SU-DHL-6 (cell line): ENCODE measurements at regions not wholly inside any gene's neighbourhood (a gene's known extent, or its start where the extent isn't known, plus 50 kb on each side); places are given as distances from the start of the nearest gene placed in this dataset.

Source experiments
- EZH2phosphoT487 ChIP-seq: fragments of 200-600 bp; sonication (generic), shearing (Covaris generic); conservative IDR thresholded peaks from 2 replicates; pipeline ENCODE4 v1.6.1; 2018; ENCODE audit warnings: mild to moderate bottlenecking, antibody characterized with exemption, low read length, moderate library complexity, mixed read lengths
- TF ChIP-seq, protein P1 (sequence below): fragments of 200-600 bp; sonication (generic); IDR thresholded peaks from one replicate; pipeline ENCODE4 v1.5.1; 2017; ENCODE audit warnings: antibody characterized with exemption, mild to moderate bottlenecking, low read length, moderate library complexity; ENCODE audit not compliant: insufficient read depth, poor library complexity, severe bottlenecking

DNA sequence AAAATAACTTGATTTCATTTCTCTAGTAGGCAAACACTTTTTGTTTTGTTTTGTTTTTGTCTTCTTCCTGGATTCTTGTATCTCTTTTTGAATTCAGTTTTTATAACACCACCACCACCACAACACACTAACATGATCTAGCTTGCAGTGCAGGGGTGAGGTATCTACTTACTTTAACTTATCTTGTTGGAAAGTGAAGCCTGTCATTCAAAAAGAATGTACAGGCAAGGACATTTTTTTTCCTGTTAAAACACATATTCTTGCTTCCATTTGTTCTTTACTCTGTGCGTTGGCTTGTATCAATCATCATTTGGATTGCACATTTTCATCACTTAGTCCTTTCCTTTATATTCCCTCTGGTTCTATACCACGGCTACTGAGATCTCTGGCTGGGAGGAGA lies 824.2 kb downstream of the PLCL1 start:
- TF ChIP-seq, protein P1, sequence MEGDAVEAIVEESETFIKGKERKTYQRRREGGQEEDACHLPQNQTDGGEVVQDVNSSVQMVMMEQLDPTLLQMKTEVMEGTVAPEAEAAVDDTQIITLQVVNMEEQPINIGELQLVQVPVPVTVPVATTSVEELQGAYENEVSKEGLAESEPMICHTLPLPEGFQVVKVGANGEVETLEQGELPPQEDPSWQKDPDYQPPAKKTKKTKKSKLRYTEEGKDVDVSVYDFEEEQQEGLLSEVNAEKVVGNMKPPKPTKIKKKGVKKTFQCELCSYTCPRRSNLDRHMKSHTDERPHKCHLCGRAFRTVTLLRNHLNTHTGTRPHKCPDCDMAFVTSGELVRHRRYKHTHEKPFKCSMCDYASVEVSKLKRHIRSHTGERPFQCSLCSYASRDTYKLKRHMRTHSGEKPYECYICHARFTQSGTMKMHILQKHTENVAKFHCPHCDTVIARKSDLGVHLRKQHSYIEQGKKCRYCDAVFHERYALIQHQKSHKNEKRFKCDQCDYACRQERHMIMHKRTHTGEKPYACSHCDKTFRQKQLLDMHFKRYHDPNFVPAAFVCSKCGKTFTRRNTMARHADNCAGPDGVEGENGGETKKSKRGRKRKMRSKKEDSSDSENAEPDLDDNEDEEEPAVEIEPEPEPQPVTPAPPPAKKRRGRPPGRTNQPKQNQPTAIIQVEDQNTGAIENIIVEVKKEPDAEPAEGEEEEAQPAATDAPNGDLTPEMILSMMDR = no peak
- TF ChIP-seq EZH2phosphoT487 = no peak
